ENCODE measurements at regions not wholly inside any gene's neighbourhood (a gene's known extent, or its start where the extent isn't known, plus 50 kb on each side); places are given as distances from the start of the nearest gene placed in this dataset.

- no peak for DNase-seq
These were observed 732.8 kb downstream of the BRD1 start for GRCh38 chr22:49094858-49095257.

DNA sequence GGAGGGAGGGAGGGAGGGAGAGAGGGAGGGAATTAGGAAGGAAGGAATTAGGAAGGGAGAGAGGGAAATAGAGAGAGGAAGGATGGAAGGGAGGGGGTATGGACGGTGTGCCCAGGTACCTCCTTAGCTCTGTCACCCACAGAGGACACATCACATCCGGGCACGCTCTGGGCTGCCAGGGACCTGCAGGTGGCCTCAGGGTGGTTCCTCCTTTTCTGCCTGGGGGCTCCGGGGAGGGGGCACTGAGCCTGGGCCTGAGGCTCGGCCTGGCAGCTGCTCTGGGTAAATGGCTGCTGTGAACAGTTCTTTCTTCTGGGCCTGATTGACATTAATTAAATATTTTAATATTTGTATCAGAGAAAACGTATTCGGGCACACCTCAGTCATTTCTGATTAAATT, 733.5 kb downstream of the BRD1 start:
- no peak for DNase-seq

DNA sequence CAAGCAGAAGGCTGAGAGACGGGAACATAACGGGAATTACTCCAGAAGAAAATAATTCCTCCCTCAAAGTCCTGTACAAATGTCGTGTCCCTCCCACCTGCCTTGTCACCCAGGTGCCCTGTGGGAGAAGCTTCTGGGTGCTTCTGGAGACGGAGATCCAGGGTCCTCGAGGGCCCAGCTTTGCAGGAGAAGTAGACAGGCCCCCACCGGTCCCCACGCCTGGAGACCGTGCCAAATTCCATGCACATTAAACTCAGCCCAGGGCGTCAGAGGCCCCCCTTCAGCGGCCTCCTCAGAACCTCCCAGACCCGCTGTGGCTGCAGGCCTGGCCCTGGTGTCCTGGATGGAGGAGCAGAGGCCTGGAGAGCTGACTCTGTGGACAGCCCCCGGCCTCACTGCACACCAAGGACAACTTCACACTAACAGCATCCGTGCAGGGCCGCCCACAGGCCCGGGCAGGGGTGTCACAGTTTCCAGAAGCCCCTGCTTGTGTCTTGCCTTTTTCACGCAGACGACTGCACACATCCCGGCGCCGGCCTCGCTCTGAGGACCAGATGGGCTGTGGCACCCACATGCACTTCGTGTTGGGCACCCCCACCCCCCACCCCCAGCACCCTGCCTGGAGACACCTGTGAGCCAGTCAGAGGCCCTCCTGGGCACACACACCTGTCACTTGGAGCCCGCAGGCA, 734.3 kb downstream of the BRD1 start:
- DNase-seq, result no peak

GRCh38 chr22:49092716-49093115, 735.0 kb downstream of the BRD1 start:
- no peak for DNase-seq

DNA sequence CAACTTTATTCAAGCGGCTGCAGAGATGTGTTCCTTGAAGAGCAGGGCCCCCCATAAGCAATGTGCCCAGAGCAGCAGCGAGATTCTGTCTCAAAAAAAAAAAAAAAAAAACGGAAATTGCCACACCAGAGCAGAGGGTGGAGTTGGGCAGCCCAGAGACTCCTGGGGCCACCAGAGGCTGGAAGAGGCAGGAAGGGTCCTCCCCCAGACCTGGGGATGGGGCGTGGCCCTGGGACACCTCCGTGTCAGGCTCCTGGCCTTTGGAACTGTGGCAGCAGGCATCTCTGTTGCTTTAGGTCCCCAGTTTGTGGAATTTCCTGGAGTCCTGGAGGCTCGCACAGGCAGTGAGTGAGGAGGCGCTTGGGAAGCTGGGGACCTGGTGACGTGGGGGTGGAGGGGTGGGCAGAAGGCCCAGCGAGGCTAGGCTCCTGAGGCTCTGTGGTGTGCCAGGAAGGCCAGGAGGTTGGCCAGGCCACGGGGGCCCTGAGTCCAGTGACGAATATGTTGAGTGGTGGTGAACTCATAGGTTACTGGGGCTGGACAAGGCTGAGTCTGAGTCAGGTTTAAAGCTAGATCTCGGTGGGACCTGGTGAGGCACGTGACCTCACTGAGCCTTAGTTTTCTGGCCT, 735.6 kb downstream of the BRD1 start:
- no peak for DNase-seq

- DNase-seq, result no peak
These were observed 736.2 kb downstream of the BRD1 start for GRCh38 chr22:49091451-49091850.

- DNase-seq, result no peak
These were observed 736.9 kb downstream of the BRD1 start for GRCh38 chr22:49090853-49091135.

DNA sequence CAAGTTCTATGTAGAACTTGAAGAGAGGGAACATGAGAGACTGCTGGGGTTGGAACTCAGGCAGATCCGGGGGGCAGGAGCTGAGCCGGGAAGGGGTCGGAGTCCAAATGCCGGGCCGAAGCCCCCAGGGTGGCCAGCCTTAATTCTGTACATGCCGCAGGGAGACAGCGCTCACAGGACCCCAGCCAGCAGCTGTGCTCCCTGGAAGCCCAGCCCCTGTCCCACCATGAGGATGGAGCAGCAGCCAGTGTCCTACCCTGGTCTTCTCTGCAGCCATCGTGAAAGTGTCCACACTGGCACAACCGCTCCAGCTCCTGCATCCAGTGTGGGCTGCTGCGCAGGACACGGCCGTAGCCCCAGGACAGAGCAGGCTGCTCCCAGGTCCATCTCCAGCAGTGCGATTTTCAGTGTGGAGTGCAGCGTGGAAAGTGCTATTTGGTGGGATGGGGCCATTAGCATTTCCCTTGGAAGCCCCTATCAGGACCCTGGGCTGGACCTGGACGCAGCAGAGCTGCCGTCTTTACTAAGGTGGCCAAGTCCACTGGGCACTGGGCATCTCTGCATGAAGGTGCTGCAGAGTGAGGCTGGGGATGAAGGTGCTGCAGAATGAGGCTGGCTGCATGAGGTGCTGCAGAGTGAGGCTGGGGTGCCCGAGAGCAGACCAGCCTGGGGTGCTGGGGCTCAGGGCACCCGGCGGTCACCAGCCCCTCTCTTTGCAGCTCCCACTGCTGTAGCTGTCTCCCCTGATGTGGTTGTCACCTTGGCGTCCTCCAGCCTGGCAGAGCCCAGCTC, 737.4 kb downstream of the BRD1 start:
- DNase-seq, result no peak

DNA sequence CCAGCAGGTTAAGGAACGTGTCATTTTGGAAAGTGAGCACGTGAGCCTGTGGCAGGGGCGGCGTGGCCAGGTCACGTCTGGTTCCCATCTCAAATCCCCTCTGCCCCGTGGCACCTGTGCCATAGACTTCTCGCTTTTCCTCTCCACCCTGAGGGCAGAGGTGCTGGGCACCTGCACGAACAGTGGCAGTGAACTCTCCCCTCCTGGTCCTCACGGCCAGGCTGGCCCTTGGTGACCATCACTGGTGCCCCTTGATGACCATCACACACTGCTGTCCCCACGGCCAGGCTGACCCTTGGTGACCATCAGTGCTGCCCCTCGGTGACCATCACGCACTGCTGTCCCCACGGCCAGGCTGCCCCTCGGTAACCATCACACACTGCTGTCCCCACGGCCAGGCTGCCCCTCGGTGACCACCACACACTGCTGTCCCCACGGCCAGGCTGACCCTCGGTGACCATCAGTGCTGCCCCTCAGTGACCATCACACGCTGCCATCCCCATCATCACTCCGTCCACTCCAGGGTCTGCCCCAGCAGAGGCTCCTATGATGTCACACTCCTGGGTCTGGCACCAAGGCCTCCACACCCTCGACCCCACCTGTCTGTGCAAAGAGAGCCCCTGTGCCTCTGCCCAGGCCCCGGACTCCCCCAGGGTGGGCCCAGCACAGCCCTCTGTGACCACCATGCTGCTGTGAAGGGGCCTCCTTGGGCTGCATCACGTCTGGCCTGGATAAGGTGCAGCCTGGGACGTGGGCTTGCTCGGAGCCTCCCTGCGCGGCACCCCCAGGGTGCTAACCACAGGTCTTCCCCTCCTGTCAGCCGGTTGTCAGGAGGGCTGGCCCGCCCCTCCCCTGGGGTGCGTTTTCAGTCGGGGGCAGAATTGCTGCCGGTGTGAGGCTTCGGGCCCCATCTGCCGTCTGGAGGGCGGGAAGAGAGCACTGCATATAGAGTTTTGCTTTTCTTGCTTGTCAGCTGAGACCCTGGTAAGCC, 738.6 kb downstream of the BRD1 start:
- no peak for DNase-seq

- no peak for DNase-seq
These were observed 739.7 kb downstream of the BRD1 start for GRCh38 chr22:49087716-49088601.

- no peak for DNase-seq
These were observed 740.5 kb downstream of the BRD1 start for GRCh38 chr22:49087198-49087597.

GRCh38 chr22:49086606-49087157, 741.0 kb downstream of the BRD1 start:
- DNase-seq, result no peak

DNA sequence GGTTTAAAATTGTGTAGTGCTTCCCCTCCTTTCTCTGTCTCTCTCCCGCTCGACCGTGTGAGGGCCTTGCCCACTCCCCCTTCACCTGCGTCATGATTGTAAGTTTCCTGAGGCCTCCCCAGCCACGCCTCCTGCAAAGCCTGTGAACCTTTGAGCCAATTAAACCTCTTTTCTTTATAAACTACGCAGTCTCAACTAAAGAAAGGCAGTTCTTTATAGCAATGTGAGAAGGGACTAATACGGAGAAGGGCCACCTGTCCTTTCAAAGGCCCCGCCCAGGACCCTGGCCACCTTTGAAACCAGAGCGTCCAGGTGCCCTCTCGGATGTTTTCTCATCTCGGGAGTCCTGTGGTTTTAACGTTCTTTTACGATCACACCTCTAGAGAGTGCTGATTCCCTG, 741.5 kb downstream of the BRD1 start:
- DNase-seq, result no peak

DNA sequence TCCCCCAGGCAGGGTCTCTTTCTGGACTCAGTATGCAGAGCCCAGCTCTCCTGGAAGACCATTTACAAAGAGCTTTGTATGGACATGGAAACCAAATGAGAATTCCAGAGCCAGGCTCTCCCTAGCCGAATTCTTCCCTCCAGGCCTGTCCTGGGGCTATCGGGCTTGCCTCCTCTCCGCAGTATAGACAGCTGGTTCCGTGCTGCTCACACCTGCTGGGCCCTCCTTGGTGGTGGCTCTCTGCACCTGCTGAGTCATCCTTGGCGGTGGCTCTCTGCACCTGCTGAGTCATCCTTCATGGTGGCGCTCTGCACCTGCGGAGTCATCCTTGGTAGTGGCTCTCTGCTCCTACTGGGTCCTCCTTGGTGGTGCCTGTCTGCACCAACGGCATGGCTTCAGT, 743.5 kb downstream of the BRD1 start:
- no peak for DNase-seq

DNA sequence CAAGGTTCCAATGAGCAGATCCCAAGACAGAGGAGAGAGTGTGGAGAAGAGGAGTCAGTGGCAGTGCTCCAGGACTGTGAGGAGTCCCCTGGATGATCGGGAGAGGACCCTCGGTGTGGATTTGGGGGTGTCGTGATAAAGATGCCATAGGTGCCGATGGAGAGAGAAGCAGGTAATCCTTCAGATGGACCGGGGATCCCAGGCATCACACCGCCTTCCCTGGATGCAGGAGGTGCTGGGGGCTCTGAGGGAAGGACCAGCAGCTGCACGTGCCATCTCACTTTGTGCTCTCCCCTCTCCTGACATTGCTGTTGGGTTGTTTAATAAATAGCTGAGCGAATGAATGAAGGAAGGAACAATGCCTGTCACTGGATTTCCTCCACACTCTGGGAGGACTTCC, 744.1 kb downstream of the BRD1 start:
- DNase-seq, result no peak

DNA sequence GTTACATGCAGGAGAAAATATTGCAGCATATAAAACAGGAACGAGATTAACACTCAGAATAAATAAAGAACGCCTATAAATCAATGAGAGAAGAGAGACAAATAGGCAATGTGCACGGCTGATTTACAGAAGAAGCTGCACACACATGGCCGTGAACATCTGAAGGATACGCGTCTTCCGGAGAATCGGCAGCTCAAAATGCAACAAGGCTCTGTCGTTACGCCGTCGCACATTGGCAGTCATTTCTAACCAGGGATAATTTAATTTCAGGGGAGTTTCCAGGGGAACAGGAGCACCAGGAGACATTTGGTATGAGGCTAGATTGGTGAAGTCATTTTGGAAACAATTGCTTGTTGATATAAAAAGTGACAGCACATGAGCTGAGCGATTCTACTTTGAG, 745.2 kb downstream of the BRD1 start:
- DNase-seq, result no peak

DNA sequence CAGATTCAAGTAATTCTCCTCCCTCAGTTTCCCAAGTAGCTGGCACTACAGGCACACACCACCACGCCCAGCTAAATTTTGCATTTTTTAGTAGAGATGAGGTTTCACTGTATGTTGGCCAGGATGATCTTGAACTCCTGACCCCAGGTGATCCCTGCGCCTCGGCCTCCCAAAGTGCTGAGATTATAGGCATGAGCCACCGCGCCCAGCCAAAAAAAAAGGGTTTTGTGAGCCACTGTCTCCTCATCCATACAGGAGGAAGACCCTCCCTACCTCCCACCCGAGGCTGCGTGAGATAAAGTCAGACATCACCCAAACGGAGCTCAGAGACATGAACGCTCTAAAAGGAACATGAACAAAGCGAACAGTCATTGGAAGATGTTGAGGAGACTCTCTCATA, 745.7 kb downstream of the BRD1 start:
- no peak for DNase-seq

DNA sequence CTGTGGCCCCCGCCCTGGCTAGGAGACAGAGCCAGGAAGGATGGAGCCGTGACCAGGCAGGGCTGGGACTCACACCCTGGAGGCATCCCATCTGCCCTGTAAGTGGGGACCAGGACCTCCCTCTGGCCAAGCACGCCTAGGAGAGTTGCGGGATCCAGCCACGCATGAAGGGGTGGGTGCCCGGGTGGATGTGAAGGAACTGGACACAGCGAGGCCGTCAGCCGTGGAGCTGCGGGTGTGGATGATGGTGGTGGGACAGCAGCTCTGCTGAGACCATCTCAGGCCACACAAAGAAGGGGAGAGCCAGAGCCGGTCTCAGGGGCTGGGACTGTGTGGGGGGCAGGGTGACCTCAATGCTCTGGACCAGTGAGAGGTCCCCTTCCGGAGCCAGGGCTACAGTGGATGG, 746.4 kb downstream of the BRD1 start:
- DNase-seq, result no peak

- DNase-seq, result no peak
These were observed 747.0 kb downstream of the BRD1 start for GRCh38 chr22:49080631-49081030.

DNA sequence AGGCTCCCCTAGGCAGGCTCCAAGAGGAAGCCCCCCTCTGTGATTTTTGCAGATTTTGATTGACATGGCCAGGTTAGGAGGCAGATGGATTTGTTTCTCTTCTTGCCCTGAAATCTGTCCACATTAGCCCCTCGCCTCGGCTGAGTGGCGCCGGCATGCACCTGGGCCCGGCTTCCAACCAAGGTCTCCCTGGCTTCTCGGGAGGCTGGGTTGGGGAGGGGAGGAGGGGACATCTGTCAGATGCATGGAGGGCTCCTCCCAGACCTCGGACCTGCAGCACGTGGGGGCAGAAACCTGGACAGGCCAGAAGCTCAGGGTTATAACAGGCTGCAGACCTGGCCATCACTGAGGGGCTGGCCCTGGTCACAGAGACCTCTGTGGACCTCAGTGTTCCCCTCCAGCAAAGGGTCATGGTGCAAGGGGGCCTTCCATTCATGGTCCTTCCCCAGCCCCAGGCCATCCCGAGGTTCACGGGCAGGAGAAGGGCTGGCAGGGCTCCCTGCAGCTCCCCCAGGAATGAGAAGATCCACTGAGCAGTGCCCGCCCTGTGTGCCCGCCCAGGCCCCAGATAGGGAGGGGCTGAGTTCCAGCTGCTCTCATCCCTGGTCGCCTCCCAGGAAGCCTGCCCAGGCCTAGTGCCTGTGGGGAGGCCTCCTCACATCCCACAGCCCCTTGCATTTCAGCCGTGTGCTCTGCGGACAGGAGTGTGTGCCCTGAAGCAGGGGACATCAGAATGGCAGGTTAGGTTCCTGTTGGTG, 747.8 kb downstream of the BRD1 start:
- DNase-seq, result no peak
